Heart right ventricle (tissue), 16 donors: ENCODE measurements at regions not wholly inside any gene's neighbourhood (a gene's known extent, or its start where the extent isn't known, plus 50 kb on each side); places are given as distances from the start of the nearest gene placed in this dataset.

Experiments
- ATAC-seq, 8 donors: fragments of 200-7000 bp; cut with Tn5 transposase; one replicate each; pipeline ENCODE4 v1.9.1; 2020; ENCODE audit warnings: mild to moderate bottlenecking in 8 of 8, moderate library complexity in 8 of 8, moderate number of reproducible peaks in 1 of 8
- DNase-seq, 2 donors: peaks; one replicate each; pipeline ENCODE4 v3.0.0-alpha.2; 2020
- H3K27ac ChIP-seq, 10 donors: fragments of 200-600 bp; sonication (generic) in 2 of 10; one replicate each; pipeline versions ENCODE4 v1.5.0 to v1.8.0; 2020 to 2022; ENCODE audit warnings: mild to moderate bottlenecking in 3 of 10
- H3K27me3 ChIP-seq, 7 donors: fragments of 200-600 bp; one replicate each; pipeline ENCODE4 v1.8.0; 2021 to 2022; ENCODE audit warnings: mild to moderate bottlenecking in 2 of 7
- H3K36me3 ChIP-seq, 9 donors: fragments of 200-600 bp; sonication (generic) in 1 of 9; one replicate each; pipeline versions ENCODE4 v1.5.0 to v1.8.0; 2020 to 2022; ENCODE audit warnings: mild to moderate bottlenecking in 2 of 9
- H3K4me1 ChIP-seq, 9 donors: fragments of 200-600 bp; sonication (generic) in 1 of 9; one replicate each; pipeline versions ENCODE4 v1.5.0 to v1.8.0; 2020 to 2022; ENCODE audit warnings: mild to moderate bottlenecking in 4 of 9
- H3K4me3 ChIP-seq, 10 donors: fragments of 200-600 bp; sonication (generic) in 2 of 10; one replicate each; pipeline versions ENCODE4 v1.5.0 to v1.8.0; 2020 to 2022; ENCODE audit warnings: mild to moderate bottlenecking in 7 of 10, moderate library complexity in 2 of 10
- H3K9me3 ChIP-seq, 11 donors: fragments of 200-600 bp in 10 of 11; sonication (generic) in 2 of 11; one replicate each; pipeline versions ENCODE4 v1.5.0 to v1.8.0; 2013 to 2022; ENCODE audit warnings: mild to moderate bottlenecking in 2 of 11, control low read depth in 1 of 11, moderate library complexity in 1 of 11
- CTCF ChIP-seq, 9 donors: fragments of 200-600 bp; sonication (generic) in 2 of 9; IDR thresholded peaks; one replicate each; pipeline versions ENCODE4 v1.5.0 to v1.8.0; 2021 to 2022; ENCODE audit warnings: antibody characterized with exemption in 9 of 9, mild to moderate bottlenecking in 5 of 9, moderate library complexity in 1 of 9
- WGBS, 2 donors: extraction: QIAGEN DNeasy Blood & Tissue Kit; methylation state at CpG; one replicate each; pipeline ENCODE4 v1.1.7; 2013; ENCODE audit warnings: inconsistent platforms in 1 of 2; 5-methylcytosine and 5-hydroxymethylcytosine counted together
- intact Hi-C, 10 donors: fragments of 100-400 bp; cut with DNase I; formaldehyde crosslinking; loops; one replicate each; pipeline versions ENCODE4 v1.11.1 to v1.14.2; 2022
- donor health status: Arrhythmogenic right ventricular cardiomyopathy.
- donor health status: ischemic (EF 13 %, LVEDD 7.1; RV severe dilation, severe dysfunction).
- donor health status: healthy with polysubstance abuse.
- donor health status: DM: no; HTN: yes; CAD: no.
- donor health status: DM: no; HTN: no; CAD: no.
- donor health status: ischemic (EF 25% LVEDD 6.9; RV normal size, moderate dysfunction).
- donor health status: ischemic (EF 25% LVEDD 5.7; RV mildly dilated, moderate dysfunction).
- donor health status: healthy.
- donor health status: DM: yes; HTN: yes; CAD: no.
- donor health status: Ischemic cardiomyopathy.
- donor health status: ischemic (EF 35%, LVEDD 5.7; RV mildly dilated, moderate dysfunction).
- donor health status: nonischemic (EF 11% LVEDD 7.7; RV severe dilation, severe dysfunction).
- donor health status: DM: yes; HTN: yes; CAD: no.
- donor health status: PGD.
- donor health status: ischemic (EF 29% LVEDD 5.4; RV normal size, mild dysfunction).
- donor health status: nonischemic (EF 23%, LVEDD 6.1; RV moderate dilation, normal function).

GRCh38 chr17:56679115-56679776, 85.7 kb downstream of the NOG start:
- ATAC-seq: peak in 6 of 8 donors; percentile 25 to 83 (median 60)
- peaks cover 7 to 93% (median 73%) of the 10 kb centered on the region in 7 donors for H3K27me3 ChIP-seq
- intact Hi-C loops: loop anchor here in 4 of 10 donors (2.0 to 10.0 kb wide), 2 partner anchors 84 to 86 kb away; partner anchors contain the start of gene NOG (in 4 of the 4)

GRCh38 chr17:56679777-56680422, 86.4 kb downstream of the NOG start:
- H3K9me3 ChIP-seq: no peaks in the 10 kb centered on the region
- peaks cover 0 to 25% (median 8%) of the 10 kb centered on the region in 9 donors for H3K4me1 ChIP-seq
- WGBS, 2 donors: 56 to 68% methylated on average over 6 of the region's 6 CpGs
- DNase-seq (no peak), ATAC-seq (no peak)
- TF ChIP-seq CTCF (IDR thresholded peaks at IDR 0.05): no peak
- H3K36me3 ChIP-seq: no peaks in the 10 kb centered on the region
- no peak overlapping the region for H3K4me3 ChIP-seq
- H3K27ac ChIP-seq: no peak overlapping the region
- intact Hi-C loops: loop anchor here in 5 of 10 donors (2.0 to 10.0 kb wide), 3 partner anchors 85 to 835 kb away; partner anchors contain the start of gene NOG (in 4 of the 5)
- H3K27me3 ChIP-seq: peaks cover 7 to 97% (median 74%) of the 10 kb centered on the region in 7 donors

More at GRCh38 chr17:56679115-56679776, 85.7 kb downstream of the NOG start:
- Histone ChIP-seq H3K27ac (no peak overlapping the region), H3K36me3 (no peaks in the 10 kb centered on the region), H3K4me3 (peak overlapping the region in 8 of 10 donors; percentile 13 to 43 (median 34)), H3K4me1 (peaks cover 0 to 25% (median 8%) of the 10 kb centered on the region in 9 donors), H3K9me3 (no peaks in the 10 kb centered on the region)
- peak in 7 of 9 donors; percentile 52 to 68 (median 58) for TF ChIP-seq CTCF (IDR thresholded peaks at IDR 0.05)
- WGBS, 2 donors: 10 to 11% methylated on average over 12 of the region's 12 CpGs
- no peak for DNase-seq

GRCh38 chr17:56680676-56681075, 87.2 kb downstream of the NOG start:
- H3K27me3 ChIP-seq: peaks cover 7 to 94% (median 70%) of the 10 kb centered on the region in 7 donors
- intact Hi-C loops: loop anchor here in 2 of 10 donors (1.0 to 10.0 kb wide), 2 partner anchors 181 to 836 kb away; no protein-coding TSS in a partner anchor

More at GRCh38 chr17:56680676-56681075, 87.2 kb downstream of the NOG start:
- DNase-seq (no peak), ATAC-seq (no peak)
- Histone ChIP-seq H3K9me3 (no peaks in the 10 kb centered on the region), H3K36me3 (no peaks in the 10 kb centered on the region), H3K27ac (no peak overlapping the region), H3K4me3 (no peak overlapping the region), H3K4me1 (peaks cover 0 to 25% (median 8%) of the 10 kb centered on the region in 9 donors)
- WGBS, 2 donors: 52 to 65% methylated on average over 3 of the region's 3 CpGs
- no peak for TF ChIP-seq CTCF (IDR thresholded peaks at IDR 0.05)
